CD4-positive, alpha-beta T cell treated with Interleukin-15 for 4 hours (primary cell): ENCODE measurements at regions not wholly inside any gene's neighbourhood (a gene's known extent, or its start where the extent isn't known, plus 50 kb on each side); places are given as distances from the start of the nearest gene placed in this dataset.

ENCODE experiments used
- DNase-seq: peaks from one replicate; pipeline ENCODE4 v3.0.0-alpha.2; 2020; ENCODE audit warnings: low spot score

DNA sequence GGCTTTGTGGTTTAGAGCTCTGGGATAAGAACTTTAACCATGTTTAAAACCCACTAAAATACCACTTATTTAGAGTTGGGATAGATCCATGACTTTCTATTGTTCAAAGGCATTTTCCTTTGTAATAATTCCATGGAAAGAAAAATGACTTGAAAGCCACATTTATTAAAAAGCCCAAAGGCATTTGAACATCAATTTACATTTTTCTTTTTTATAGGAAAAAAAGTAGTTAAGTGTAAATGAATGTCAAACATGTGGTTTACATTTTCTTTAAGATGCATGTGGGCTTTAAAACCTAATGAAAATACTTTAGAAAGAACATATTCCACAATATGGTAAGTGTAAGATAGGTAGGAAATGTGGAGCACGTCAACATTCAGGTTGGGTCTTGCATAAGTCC lies 443.2 kb downstream of the TOX3 start:
- no peak for DNase-seq

DNA sequence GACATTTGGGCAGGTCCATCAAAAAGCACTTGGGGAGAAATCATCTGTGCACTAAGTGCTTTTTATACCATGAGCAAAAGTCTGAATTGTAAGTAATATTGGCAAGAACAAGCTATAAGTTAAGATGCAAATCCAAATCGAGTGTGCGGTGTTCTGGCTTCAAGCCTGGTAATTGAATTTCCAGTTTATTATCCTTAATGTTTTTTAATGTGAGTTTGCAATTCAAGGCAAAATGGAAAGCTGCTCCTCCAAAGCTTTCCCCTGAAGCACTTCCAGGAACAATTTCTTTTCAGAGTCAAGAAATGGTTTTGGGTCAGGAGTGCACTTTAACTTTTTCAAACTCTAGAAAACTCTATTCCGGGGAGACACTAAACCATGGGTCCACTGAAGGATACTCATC lies 445.7 kb downstream of the TOX3 start:
- DNase-seq, result no peak

DNA sequence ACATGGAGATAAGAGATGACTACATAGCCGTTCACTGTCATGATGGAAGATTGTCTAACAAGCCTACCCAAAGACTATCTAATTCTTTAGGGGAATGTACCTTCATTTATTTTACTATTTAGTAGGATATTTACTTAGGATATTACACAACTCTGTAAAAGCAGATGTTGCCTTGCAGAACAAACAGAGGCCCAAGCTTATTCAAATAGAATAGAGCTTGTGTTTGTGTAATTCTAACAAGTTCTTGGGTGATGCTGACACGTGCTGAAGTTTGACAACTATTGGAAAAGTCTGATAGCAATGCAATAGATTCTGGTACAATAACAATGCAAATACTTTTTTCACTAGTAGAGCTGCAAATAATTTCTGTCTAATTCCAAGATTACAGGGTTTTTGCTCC lies 447.6 kb downstream of the TOX3 start:
- no peak for DNase-seq

DNA sequence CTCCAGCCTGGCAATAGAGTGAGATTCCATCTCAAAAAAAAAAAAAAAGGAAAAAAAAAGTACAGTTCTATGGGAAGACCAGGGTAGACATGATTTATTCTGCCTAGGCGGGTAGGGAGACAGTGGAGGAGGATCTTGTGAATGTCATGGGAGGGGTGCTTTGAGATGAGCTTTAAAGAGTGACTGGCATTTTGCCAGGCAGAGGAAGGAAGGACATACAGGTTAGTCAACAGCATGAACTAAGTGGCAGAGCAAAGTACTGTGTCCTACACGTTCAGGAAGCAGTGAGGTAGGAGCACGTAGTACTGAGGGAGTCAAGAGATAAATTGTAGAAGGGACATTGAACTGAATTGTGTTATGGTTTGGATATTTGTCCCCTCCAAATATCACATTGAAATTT lies 451.5 kb downstream of the TOX3 start:
- no peak for DNase-seq

DNA sequence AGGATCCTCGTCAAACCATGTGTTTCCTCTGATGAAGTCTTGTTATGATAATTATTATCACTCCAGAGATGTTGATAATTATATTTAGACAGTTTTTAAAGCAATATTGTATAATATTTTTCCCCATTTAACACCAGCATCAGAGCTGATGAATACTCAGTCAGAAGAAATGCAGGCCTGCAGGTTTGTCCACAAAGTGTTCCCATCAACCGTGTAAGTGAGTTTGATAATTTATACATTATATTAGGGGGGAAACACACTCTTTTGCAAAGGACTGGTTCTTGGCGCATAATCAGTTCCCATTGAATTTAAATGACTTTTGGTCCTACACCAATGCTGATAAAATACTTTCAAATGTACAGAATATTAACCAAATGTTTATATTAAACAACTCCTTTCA lies 454.8 kb downstream of the TOX3 start:
- no peak for DNase-seq

DNA sequence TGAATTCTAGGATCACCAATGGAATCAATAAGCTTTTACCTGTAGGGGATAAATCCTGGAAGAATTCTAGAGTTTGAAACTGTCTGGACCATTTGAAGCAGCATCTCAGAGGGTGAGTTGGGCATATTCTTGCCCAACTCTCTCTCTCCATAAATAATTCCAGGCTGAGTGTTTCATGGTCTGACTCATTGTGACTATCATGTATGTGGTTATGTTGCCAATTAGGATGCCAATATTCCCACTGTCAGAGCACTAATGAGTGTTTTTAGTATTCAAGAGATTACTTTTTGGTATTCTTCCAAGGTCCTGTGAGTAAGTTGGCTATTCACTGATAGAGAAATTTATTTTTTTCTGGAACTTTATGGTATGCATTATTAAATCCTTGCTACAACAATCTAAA lies 456.9 kb downstream of the TOX3 start:
- no peak for DNase-seq

DNA sequence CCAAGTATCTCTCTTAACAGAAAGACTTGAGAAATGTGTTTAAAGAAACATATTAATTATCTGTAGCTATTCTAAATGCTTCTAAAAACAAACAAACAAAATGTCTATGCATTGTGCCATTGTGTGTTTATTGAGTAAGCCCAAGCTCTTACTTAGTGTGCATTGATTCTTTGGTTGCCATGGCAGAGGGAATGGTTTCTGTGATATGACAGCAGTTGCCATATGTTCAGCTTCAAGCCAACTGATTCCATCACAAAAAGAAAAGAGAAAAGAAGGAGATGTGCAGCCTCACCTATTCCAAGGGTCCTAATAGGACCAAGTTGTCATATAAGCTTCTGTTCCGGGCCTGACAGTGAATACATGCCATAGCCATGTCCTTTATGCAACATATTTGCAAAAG lies 457.5 kb downstream of the TOX3 start:
- no peak for DNase-seq

DNA sequence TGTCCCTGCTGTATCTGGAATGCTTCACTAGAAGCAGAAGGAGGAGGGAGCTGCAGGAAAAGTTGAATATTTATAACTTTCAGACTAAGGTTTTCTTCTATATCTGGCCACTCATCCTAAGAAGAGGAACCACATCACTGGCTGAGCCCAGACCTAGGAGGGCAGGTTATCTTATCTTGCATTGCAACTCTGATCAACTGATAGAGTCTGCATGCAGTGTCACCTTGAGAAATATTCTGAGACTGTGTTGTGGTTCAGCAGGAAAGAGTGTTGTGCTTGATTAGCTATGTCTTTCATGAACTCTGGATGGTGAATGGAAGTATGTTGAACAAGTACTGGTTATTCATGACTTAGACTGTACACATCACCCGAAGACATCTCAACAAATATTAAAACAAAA lies 460.0 kb downstream of the TOX3 start:
- DNase-seq, result no peak

DNA sequence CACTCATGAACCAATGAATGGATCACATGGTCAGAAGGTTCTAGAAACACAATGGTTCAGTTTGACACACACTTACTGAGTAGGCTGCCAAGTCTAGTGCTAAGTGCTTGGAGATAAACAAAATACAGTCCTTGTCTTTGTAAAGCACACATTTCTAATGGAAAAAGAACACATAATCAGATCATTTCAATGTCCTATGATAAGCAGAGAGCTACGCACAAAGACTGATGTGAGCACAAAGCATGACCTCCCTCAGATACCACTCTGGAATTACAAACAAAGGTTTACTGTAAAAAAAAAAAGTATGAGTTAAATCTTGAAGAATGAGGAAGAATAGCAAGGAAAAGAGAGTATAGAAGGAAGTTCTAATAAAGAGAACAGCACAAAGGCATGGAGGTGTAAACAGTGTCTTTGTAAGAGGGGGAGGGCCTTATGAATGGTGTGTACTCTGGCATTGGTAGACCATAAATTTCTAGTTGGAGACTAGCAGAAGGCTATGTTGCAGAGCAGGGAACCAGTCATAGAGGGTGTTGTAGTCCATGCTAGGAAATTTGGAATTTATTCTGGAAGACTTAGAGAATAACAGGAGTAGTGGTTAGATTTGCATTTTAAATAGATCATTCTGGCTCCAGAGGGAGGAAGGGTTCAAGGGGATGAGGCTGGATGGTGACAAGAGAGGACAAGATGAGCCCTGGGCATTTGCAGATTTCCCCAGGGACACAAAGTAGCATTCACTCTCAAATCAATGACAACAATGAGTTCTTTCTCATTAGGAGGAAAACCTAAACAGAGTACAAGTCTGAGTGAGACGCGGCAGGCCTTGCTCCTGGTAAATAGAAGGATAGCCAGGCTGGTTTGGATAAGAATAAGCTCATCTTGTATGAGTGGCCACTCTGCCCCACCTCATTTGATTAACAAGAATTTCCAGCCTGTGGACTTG lies 468.0 kb downstream of the TOX3 start:
- no peak for DNase-seq

DNA sequence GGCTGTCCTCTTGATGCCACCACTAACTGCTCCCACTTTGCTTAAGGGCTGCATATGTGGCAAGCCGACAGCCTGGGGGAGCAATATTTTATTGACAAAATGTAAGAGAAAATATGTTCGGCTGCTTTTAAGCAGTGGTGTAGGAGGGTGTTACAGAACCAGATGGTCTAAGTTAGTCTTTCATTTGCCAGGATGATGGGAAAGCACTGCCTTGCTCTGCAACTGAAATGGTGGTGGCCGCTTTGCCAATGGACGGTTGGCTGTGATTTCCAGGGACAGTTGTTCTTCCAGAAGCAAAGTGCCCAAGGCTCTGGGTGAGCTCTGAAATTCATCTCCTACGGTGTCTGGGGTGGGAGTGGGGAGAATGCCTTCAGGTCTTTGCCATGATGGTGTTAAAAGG lies 469.3 kb downstream of the TOX3 start:
- no peak for DNase-seq

DNA sequence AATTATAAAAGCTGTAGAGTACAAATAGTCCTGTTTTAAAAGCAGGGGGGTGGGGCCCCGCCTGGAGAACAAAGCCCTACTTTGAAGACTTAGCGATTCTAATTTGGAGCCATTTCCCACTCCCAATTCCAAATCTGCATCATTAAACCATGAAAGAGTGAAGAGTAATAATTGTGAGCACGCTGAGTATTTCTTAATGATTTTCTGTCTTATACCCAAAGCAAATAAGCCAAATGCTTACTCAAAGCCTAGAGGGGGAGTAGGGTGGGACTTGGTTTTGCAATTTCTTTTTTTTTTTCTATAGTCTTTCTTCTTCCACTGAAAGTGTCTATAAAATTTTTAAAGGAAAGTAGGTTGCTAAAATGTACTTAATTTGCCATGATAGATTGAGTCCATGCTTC lies 470.1 kb downstream of the TOX3 start:
- no peak for DNase-seq

DNA sequence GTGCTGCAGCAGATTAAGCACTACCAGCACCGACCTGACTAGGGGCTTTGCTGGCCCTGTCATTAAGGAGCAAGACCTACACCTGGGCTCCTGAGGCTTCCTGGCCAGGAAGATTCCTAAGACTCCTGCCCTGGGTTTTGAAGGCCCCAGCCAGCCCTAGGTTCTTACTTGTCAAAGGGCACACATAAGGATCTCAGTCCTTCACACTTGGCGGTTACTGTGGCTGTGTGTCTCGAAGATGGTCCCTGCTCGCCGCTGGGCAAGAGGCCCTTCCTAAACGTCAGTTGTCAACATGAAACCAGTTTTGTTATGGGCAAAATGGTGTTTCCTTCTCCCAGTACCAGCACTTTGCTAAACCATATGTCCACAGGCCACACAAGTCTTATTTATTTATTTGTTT lies 470.6 kb downstream of the TOX3 start:
- no peak for DNase-seq

DNA sequence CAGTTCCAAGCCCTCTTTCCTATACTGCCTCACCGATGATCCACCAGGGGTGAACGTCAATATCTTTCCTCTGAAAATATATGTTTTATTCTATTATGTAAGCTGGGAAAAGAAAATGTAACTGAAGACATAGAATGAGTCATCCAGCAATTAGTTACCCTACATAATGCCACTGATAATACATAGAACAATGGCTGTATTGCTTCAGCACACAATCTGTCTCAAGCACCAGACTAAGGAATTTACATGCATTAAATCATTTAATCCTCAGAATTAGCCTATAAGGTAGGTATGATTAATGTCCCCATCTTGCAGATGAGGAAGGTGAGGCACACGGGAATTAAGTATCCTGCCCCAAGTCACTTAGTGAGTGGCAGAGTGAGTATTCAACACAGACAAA lies 472.8 kb downstream of the TOX3 start:
- no peak for DNase-seq

DNA sequence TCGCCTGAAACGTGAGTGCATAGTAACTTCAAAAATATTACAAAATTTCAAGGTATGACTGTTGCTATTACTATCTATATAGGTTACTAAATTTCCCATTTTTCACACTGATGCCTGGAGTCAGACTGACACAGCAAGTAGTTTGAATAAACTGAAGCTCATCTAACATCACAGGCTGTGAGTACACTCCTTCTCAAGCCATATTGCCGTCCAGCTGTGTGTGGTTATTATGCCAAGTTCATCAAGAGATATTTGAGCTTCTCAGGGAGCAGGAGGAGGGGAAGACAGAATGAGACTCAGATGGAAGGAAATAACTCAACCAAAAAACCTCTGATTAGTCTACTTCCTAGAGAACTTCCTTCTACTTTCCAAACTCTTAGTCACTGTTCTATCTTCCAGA lies 473.9 kb downstream of the TOX3 start:
- DNase-seq, result no peak

DNA sequence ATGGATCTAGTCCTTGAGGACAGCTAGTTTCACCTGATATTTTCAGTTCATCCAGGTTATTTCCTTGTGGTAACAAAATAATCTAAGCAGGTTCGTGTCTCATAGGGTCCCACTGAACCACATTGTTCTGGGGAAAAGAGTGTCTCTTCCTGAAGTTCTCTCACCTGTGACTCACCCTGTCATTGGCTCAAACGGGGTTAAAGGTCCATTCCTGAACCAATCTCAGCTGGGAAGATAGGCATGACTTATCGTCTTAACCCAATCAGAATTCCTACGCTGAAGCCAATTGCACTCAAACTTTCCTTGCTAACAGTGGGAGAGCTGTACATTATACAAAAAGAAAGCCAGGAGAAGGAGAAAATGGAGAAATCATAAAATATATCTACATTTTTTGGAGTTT lies 475.8 kb downstream of the TOX3 start:
- DNase-seq, result no peak

DNA sequence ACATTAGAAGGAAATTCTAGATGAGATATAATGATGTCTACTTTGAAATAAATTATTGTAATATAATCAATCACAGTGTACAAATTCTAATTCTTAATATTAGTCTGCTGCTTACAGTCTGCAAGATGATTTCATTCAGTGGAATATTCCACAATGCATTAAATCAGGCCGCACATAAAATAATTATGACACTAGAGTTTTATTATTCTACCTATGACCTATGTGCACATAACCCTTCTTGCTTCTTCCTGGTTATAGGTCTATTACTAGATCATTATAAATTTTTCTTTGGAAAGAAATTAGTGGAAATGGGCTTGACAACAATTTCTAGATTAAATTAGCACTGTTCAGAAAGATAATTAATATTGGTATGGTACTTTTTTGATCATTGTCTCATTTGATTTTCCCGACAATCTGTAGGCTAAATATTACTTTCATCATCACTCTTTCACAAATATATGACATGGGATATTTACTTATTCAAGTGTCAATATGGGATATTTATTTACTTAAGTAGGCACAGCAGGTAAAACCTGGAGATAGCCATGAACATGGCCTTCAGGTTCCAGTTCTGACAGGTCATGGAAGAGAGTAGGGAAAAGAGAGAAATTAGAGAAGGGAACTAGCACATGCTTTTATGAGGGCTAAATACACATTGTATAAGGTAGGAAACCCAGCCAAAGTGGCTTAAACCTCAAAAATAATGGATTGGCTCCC lies 476.4 kb downstream of the TOX3 start:
- no peak for DNase-seq

DNA sequence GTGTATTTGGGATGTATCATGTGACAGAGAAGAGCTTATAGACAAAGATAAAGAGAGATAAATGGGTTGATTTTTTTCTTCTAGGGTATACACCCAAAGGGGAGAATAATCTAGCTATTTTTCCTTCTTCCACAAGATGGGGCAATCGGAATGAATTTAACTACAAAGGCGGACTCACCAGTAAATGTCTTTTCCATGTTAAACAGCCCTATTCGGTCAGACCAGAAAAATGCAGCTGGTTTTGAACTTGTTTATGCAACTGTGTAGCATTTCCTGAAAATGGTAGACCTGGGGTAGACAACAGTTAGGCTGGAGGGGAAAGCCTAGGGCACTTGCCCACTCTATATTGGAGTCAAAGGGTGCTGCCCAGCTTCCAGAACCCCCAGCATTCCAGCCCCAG lies 477.1 kb downstream of the TOX3 start:
- no peak for DNase-seq

DNA sequence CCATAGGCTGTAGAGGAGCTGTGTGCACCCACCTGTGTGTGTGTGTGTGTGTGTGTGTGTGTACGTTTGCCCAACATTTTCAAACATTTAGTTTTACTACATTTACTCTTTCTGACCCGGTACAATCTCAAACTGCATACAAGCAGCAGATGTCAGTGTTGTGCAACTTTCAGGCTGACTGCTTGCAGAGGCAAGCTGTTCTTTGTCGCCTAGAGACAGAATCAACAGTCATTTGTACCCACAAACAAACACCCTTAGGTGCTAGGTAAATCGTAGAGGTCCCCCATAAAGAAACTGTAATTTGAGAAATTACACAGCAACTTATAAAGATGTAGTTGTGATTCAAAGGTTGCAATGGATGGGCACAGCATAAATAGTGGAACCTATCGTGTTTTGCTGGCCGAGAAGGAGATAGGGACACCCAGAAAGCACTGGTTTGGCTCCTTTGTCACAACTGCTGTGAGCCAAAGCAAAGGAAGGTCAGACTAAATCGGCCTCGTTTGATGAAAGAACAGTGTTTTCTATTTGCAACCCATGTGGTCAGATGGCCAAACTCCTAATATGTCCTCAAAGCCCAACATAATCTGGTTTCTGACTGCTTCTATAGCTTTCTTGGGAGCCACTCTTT lies 478.4 kb downstream of the TOX3 start:
- DNase-seq, result no peak

DNA sequence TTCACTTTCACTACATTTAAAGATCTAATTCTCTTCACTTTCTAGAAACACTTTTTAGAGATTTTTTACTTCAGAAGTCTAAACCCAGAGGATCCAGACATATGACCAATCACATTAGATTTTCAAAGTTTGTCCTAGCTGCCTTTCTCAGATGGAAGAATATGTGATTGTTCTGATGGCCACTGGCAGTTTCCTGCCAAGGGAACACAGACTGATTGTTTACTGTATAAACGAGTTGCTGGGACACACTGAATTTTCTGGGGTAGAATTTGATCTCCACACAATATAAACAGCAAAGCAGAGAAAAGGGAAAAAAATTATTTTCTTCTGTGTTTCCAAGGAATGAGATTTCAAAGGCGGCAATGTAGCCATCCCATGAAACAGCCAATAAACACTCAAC lies 480.0 kb downstream of the TOX3 start:
- no peak for DNase-seq

DNA sequence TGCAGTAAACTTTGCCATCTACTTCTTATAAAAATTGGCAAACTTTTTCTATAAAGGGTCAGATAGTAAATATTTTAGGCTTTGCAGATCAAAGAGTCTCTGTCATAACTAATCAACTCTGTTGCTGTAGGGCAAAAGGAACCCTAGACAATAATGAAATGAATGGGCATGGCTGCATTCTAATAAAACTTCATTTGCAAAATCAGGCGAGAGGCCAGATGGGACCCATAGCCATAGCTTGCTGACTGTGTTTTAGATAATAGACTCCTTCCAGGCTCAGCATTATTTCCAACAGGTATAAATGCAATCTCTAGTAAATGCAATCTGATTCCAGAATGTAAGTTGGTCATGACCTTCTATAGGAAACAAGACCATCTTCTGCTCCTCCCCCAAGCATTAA lies 490.7 kb downstream of the TOX3 start:
- DNase-seq, result no peak

DNA sequence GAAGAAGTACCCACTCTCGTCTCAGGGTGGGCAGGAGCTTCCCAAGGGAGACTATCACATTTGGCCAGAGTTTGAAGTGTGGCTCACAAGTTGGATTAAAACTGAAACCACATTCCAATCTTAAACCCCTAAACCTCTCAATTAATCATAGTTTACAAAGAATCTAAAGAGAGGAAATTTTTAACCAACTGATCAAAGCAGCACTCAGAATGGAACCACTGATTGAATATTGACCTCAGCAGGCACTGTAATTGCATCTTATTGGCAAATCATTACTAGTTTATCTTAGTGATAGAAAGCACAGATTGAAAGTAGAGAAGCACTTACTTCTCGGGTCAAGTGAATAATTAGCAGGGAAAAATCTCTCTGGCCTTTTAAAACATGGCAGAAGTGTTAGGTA lies 491.6 kb downstream of the TOX3 start:
- no peak for DNase-seq

DNA sequence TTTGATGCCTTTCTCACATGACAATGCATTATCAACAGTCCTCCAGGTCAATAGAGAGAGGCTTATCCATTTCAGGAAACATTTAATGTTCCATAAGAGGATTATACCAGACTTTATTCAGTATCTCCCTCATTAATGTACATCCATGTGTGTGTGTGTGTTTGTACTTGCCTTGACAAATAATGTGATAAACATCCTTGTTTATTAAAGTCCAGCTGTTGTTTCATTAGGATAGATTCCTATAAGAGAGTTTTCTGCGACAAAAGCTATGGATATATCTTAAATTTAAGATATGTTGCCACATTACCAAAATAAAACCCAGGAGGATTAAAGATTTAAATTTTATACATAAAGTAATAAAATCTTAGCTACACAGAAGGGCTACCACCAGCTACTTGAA lies 492.6 kb downstream of the TOX3 start:
- DNase-seq, result no peak

DNA sequence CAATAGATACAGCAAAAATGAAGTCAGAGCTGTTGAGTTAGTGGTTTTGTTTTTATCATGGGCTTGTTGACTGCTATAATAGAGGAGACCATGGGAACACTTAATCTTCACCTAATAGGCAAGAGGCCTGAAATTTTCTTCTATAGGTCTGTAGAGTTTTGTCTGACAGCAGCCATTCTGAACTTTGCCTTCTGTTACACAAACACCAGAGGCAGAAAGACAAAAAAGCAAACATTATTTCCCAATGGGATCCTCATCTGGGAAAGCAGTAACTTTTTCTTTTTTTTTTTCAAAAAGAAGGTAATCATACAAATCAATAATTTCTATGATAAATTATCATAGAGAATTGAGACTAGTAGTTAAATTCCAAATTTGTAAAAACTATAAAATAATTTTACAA lies 494.1 kb downstream of the TOX3 start:
- no peak for DNase-seq
